ENCODE measurements at regions not wholly inside any gene's neighbourhood (a gene's known extent, or its start where the extent isn't known, plus 50 kb on each side); places are given as distances from the start of the nearest gene placed in this dataset.

GRCh38 chr1:168801032-168801745 lies 72.2 kb upstream of the DPT start:
- TF ChIP-seq, protein P1, sequence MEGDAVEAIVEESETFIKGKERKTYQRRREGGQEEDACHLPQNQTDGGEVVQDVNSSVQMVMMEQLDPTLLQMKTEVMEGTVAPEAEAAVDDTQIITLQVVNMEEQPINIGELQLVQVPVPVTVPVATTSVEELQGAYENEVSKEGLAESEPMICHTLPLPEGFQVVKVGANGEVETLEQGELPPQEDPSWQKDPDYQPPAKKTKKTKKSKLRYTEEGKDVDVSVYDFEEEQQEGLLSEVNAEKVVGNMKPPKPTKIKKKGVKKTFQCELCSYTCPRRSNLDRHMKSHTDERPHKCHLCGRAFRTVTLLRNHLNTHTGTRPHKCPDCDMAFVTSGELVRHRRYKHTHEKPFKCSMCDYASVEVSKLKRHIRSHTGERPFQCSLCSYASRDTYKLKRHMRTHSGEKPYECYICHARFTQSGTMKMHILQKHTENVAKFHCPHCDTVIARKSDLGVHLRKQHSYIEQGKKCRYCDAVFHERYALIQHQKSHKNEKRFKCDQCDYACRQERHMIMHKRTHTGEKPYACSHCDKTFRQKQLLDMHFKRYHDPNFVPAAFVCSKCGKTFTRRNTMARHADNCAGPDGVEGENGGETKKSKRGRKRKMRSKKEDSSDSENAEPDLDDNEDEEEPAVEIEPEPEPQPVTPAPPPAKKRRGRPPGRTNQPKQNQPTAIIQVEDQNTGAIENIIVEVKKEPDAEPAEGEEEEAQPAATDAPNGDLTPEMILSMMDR (IDR thresholded peaks at IDR 0.05) = no peak
- Mint-ChIP-seq H3K27me3 (ENCODE audit: low read depth) (no peaks in the 10 kb centered on the region), H3K4me1 (ENCODE audit: low read depth) (no peaks in the 10 kb centered on the region), H3K36me3 (ENCODE audit: low read depth) (no peaks in the 10 kb centered on the region), H3K9me3 (ENCODE audit: low read depth) (no peaks in the 10 kb centered on the region), H3K27ac (ENCODE audit: unreplicated experiment) (no peak overlapping the region), H3K4me3 (ENCODE audit: unreplicated experiment) (no peak overlapping the region)
- DNase-seq (ENCODE audit: low spot score) = no peak

GRCh38 chr1:168803806-168804510 lies 75.0 kb upstream of the DPT start:
- TF ChIP-seq, protein P1 (IDR thresholded peaks at IDR 0.05) = no peak
- no peak overlapping the region for H3K4me3 Mint-ChIP-seq (ENCODE audit: unreplicated experiment)
- no peaks in the 10 kb centered on the region for H3K4me1 Mint-ChIP-seq (ENCODE audit: low read depth)
- no peak for DNase-seq (ENCODE audit: low spot score)
- H3K27me3 Mint-ChIP-seq (ENCODE audit: low read depth) = peaks cover 2% of the 10 kb centered on the region
- no peaks in the 10 kb centered on the region for H3K9me3 Mint-ChIP-seq (ENCODE audit: low read depth)
- H3K27ac Mint-ChIP-seq (ENCODE audit: unreplicated experiment) = no peak overlapping the region
- no peaks in the 10 kb centered on the region for H3K36me3 Mint-ChIP-seq (ENCODE audit: low read depth)

GRCh38 chr1:168806952-168807351 lies 77.9 kb upstream of the DPT start:
- no peak overlapping the region for H3K4me3 Mint-ChIP-seq (ENCODE audit: unreplicated experiment)
- DNase-seq (ENCODE audit: low spot score) = no peak
- no peak overlapping the region for H3K27ac Mint-ChIP-seq (ENCODE audit: unreplicated experiment)
- H3K4me1 Mint-ChIP-seq (ENCODE audit: low read depth) = no peaks in the 10 kb centered on the region
- H3K27me3 Mint-ChIP-seq (ENCODE audit: low read depth) = peaks cover 2% of the 10 kb centered on the region
- H3K9me3 Mint-ChIP-seq (ENCODE audit: low read depth) = no peaks in the 10 kb centered on the region
- no peaks in the 10 kb centered on the region for H3K36me3 Mint-ChIP-seq (ENCODE audit: low read depth)
- TF ChIP-seq, protein P1 (IDR thresholded peaks at IDR 0.05) = no peak

DNA sequence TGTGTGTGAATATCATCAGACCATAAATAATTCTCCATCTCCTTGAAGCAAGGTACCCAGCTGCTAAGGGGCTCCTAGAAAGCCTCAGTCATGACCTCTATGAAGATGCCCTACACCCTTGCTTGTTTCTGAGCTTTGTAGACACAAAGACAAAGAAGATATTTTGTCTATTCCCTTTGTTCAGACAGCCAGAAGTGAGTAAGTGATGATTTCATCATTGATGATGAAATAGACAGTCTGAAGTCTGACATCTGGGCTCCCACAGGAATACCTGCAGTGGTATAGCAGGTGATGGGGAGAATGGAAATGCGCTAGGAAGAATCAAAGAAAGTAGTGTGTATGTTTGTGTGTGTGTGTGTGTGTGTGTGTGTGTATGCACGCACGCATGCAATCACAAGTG lies 82.2 kb upstream of the DPT start:
- H3K27ac Mint-ChIP-seq (ENCODE audit: unreplicated experiment) = no peak overlapping the region
- H3K9me3 Mint-ChIP-seq (ENCODE audit: low read depth) = no peaks in the 10 kb centered on the region
- no peak overlapping the region for H3K4me3 Mint-ChIP-seq (ENCODE audit: unreplicated experiment)
- no peaks in the 10 kb centered on the region for H3K36me3 Mint-ChIP-seq (ENCODE audit: low read depth)
- H3K4me1 Mint-ChIP-seq (ENCODE audit: low read depth) = no peaks in the 10 kb centered on the region
- DNase-seq (ENCODE audit: low spot score) = no peak
- TF ChIP-seq, protein P1 (IDR thresholded peaks at IDR 0.05) = no peak
- H3K27me3 Mint-ChIP-seq (ENCODE audit: low read depth) = peaks cover 2% of the 10 kb centered on the region

DNA sequence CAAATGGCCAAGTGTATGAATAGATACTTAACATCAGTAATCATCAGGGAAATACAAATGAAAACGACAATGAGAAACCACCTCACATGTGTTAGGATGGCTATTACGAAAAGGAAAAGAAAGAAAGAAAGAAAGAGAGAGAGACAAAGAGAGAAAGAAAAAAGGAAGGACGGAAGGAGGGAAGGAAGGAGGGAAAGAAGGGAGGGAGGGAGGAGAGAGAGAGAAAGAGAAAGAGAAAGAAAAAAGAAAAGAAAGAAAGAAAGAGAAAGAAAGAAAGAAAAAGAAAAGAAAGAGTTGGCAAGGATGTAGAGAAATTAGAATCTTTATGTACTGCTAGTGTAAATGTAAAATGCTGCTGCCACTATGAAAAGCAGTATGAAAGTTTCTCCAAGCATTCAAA lies 90.7 kb upstream of the DPT start:
- Mint-ChIP-seq H3K36me3 (ENCODE audit: low read depth) (no peaks in the 10 kb centered on the region), H3K9me3 (ENCODE audit: low read depth) (no peaks in the 10 kb centered on the region), H3K4me1 (ENCODE audit: low read depth) (no peaks in the 10 kb centered on the region), H3K4me3 (ENCODE audit: unreplicated experiment) (no peak overlapping the region), H3K27me3 (ENCODE audit: low read depth) (no peaks in the 10 kb centered on the region), H3K27ac (ENCODE audit: unreplicated experiment) (no peak overlapping the region)
- no peak for DNase-seq (ENCODE audit: low spot score)
- TF ChIP-seq, protein P1 (IDR thresholded peaks at IDR 0.05) = no peak
